K562 (cell line): ENCODE measurements at regions not wholly inside any gene's neighbourhood (a gene's known extent, or its start where the extent isn't known, plus 50 kb on each side); places are given as distances from the start of the nearest gene placed in this dataset.

Experiments
- ATAC-seq: fragments of 200-7000 bp; cut with Tn5 transposase; 3 replicates; pipeline ENCODE4 v1.9.1; 2020; ENCODE audit warnings: moderate library complexity
- BruUV-seq: library from RNA; stranded (reverse); fragments of 400-500 nt; replicated peaks from 2 replicates; lab custom pipeline; 2021; lab: Mats Ljungman, UMichigan
- CTCF ChIA-PET: fragments of 300-600 bp; formaldehyde crosslinking; extraction: SDS; loops from one replicate; lab custom pipeline; 2021; ENCODE audit warnings: low intra/inter-chr PET ratio; lab: Yijun Ruan, JAX
- POLR2A ChIA-PET: fragments of 300-600, 350-650 bp; sonication (Branson Sonifier 250); formaldehyde crosslinking; extraction: SDS; loops from one replicate; lab custom pipeline; 2021; ENCODE audit warnings: antibody characterized with exemption, inconsistent platforms; lab: Yijun Ruan, JAX
- DNase-seq, 4 experiments: peaks; one replicate each; pipeline versions ENCODE4 v3.0.0 to v3.0.0-alpha.2; 2011 to 2018; ENCODE audit warnings: low spot score in 3 of 4, mixed read lengths in 3 of 4; ENCODE audit errors: extremely low read depth in 1 of 4
- FAIRE-seq: peaks from 2 replicates; lab custom pipeline; 2011; peaks lifted over from hg19 to GRCh38; lab: Jason Lieb, UNC
- H2AFZ ChIP-seq: 2 replicates; pipeline ENCODE4 v1.6.0; 2011; ENCODE audit warnings: low read depth, low read length, control low read depth, inconsistent platforms
- H3K27ac ChIP-seq: fragments of 200-600 bp; 3 replicates; pipeline ENCODE4 v1.8.0; 2011; ENCODE audit warnings: low read depth, mild to moderate bottlenecking, control low read depth, inconsistent platforms, low read length, moderate library complexity, mixed read lengths; ENCODE audit errors: extremely low read depth
- H3K27me3 ChIP-seq, 2 experiments: fragments of 300-600 bp in 1 of 2; 2 replicates in 1 of 2; 3 replicates in 1 of 2; pipeline versions ENCODE4 v1.6.0 to v1.8.0; 2011; ENCODE audit warnings: inconsistent platforms in 2 of 2, low read length in 2 of 2, mild to moderate bottlenecking in 1 of 2, mixed read lengths in 1 of 2, moderate library complexity in 1 of 2; ENCODE audit not compliant: control insufficient read depth in 2 of 2, insufficient read depth in 2 of 2
- H3K36me3 ChIP-seq: fragments of 300-600 bp; 3 replicates; pipeline ENCODE4 v1.8.0; 2011; ENCODE audit warnings: mild to moderate bottlenecking, low read length, inconsistent platforms; ENCODE audit not compliant: control insufficient read depth, insufficient read depth
- H3K4me1 ChIP-seq, 2 experiments: fragments of 200-600 bp in 1 of 2; replicated peaks in 1 of 2; 2 replicates in 1 of 2; 3 replicates in 1 of 2; pipeline versions ENCODE4 v1.5.1 to v1.8.0; 2011; ENCODE audit warnings: inconsistent platforms in 2 of 2, low read length in 2 of 2, mild to moderate bottlenecking in 1 of 2, mixed read lengths in 1 of 2, moderate library complexity in 1 of 2; ENCODE audit not compliant: control insufficient read depth in 2 of 2, insufficient read depth in 2 of 2
- H3K4me2 ChIP-seq: 2 replicates; pipeline ENCODE4 v1.6.1; 2011; ENCODE audit warnings: low read length, control low read depth, inconsistent platforms, mixed read lengths; ENCODE audit not compliant: insufficient read depth
- H3K4me3 ChIP-seq: fragments of 200-600 bp; sonication (generic), shearing (Covaris generic); 2 replicates; pipeline ENCODE4 v1.5.1; 2016; ENCODE audit warnings: control low read depth, inconsistent platforms
- H3K79me2 ChIP-seq: fragments of 200-600 bp; 3 replicates; pipeline ENCODE4 v1.8.0; 2011; ENCODE audit warnings: low read length, inconsistent platforms; ENCODE audit not compliant: control insufficient read depth, insufficient read depth
- H3K9ac ChIP-seq, 2 experiments: 2 replicates each; pipeline versions ENCODE4 v1.6.0 to v1.6.1; 2011; ENCODE audit warnings: low read depth in 2 of 2, low read length in 2 of 2, control low read depth in 1 of 2, inconsistent platforms in 1 of 2, mild to moderate bottlenecking in 1 of 2, mixed read lengths in 1 of 2; ENCODE audit not compliant: insufficient read depth in 1 of 2
- H3K9me1 ChIP-seq: one replicate; pipeline ENCODE4 v1.6.0; 2011; ENCODE audit warnings: inconsistent platforms, mild to moderate bottlenecking, low read length, moderate library complexity; ENCODE audit not compliant: control insufficient read depth, insufficient read depth
- H3K9me3 ChIP-seq: replicated peaks from 2 replicates; pipeline ENCODE4 v1.5.1; 2011; ENCODE audit warnings: low read depth, low read length, inconsistent platforms; ENCODE audit not compliant: control insufficient read depth, insufficient read depth
- H4K20me1 ChIP-seq: replicated peaks from 2 replicates; pipeline ENCODE4 v1.6.1; 2011; ENCODE audit warnings: low read length, inconsistent platforms, mixed read lengths; ENCODE audit not compliant: control insufficient read depth, insufficient read depth
- COPS2 ChIP-seq: fragments of 450-650 bp; conservative IDR thresholded peaks from 2 replicates; pipeline ENCODE4 v1.6.1; 2016; ENCODE audit warnings: mild to moderate bottlenecking, moderate library complexity
- GTF2F1 ChIP-seq: IDR thresholded peaks from 2 replicates; pipeline ENCODE4 v1.6.1; 2011; ENCODE audit warnings: low read depth, low read length, improper control_type of control experiment
- HDAC2 ChIP-seq: fragments of 450-650 bp; IDR thresholded peaks from 2 replicates; pipeline ENCODE4 v1.6.1; 2016; ENCODE audit warnings: mild to moderate bottlenecking
- ILK ChIP-seq: fragments of 450-650 bp; IDR thresholded peaks from 2 replicates; pipeline ENCODE4 v1.6.1; 2016; ENCODE audit warnings: missing genetic modification characterization, low read depth, mild to moderate bottlenecking, missing compliant biosample characterization, moderate library complexity, borderline replicate concordance
- JUNB ChIP-seq: fragments of 450-650 bp; formaldehyde crosslinking; conservative IDR thresholded peaks from 2 replicates; pipeline ENCODE4 v1.4.0; 2020; ENCODE audit warnings: mild to moderate bottlenecking
- NCOA1 ChIP-seq: fragments of 450-650 bp; IDR thresholded peaks from 2 replicates; pipeline ENCODE4 v1.6.1; 2016; ENCODE audit warnings: low read depth
- RBFOX2 ChIP-seq: fragments of 200-400 bp; formaldehyde crosslinking; IDR thresholded peaks from 2 replicates; pipeline ENCODE4 v1.6.1; 2017; ENCODE audit warnings: low read depth, mild to moderate bottlenecking, low read length, moderate library complexity
- RFX1 ChIP-seq: fragments of 450-650 bp; IDR thresholded peaks from 2 replicates; pipeline ENCODE4 v1.6.1; 2016; ENCODE audit warnings: mild to moderate bottlenecking, moderate library complexity
- SRSF1 ChIP-seq: fragments of 200-400 bp; formaldehyde crosslinking; IDR thresholded peaks from 2 replicates; pipeline ENCODE4 v1.6.1; 2017; ENCODE audit warnings: mild to moderate bottlenecking, low read depth, low read length, moderate library complexity
- TEAD1 ChIP-seq, 2 experiments: fragments of 450-650 bp in 1 of 2; sonication (generic) in 1 of 2; formaldehyde crosslinking; IDR thresholded peaks; 2 replicates each; pipeline versions ENCODE4 v1.4.0 to v1.8.0; 2020 to 2022; ENCODE audit warnings: mild to moderate bottlenecking in 2 of 2, missing genetic modification reagents in 1 of 2
- ZNF197 ChIP-seq: fragments of 200-800 bp; sonication (Bioruptor generic); IDR thresholded peaks from 2 replicates; pipeline ENCODE4 v1.6.1; 2016; ENCODE audit warnings: low read depth, missing genetic modification characterization, missing compliant biosample characterization
- WGBS: fragments of 100-300 bp; shearing (Covaris generic); methylation state at CpG from one replicate; pipeline ENCODE4 v1.1.6; 2016; ENCODE audit warnings: low coverage, mixed read lengths; ENCODE audit not compliant: insufficient coverage; ENCODE audit errors: missing lambda C conversion rate; 5-methylcytosine and 5-hydroxymethylcytosine counted together
- in situ Hi-C: fragments of 300-500 bp; cut with MboI; formaldehyde crosslinking; loops from 4 replicates; pipeline ENCODE4 v1.15.0; 2018; ENCODE audit warnings: inconsistent platforms, mixed read lengths
- intact Hi-C: fragments of 100-400 bp; cut with micrococcal nuclease; formaldehyde crosslinking; loops from 2 replicates; pipeline ENCODE4 v1.14.2; 2022
- TF ChIP-seq, protein P1 (sequence below): sonication (generic); formaldehyde crosslinking; IDR thresholded peaks from 2 replicates; pipeline ENCODE4 v1.4.0; 2020; ENCODE audit warnings: mild to moderate bottlenecking, missing genetic modification reagents
- TF ChIP-seq, protein P2 (sequence below): fragments of 250-450 bp; sonication (Bioruptor Pico); IDR thresholded peaks from 2 replicates; pipeline ENCODE4 v1.5.1; 2021; ENCODE audit warnings: mild to moderate bottlenecking
- TF ChIP-seq, protein P3 (sequence below): IDR thresholded peaks from 2 replicates; pipeline ENCODE4 v1.6.1; 2011; ENCODE audit not compliant: insufficient read length; ENCODE audit errors: extremely low read depth
- TF ChIP-seq, protein P4 (sequence below): fragments of 250-450 bp; sonication (Bioruptor Pico); IDR thresholded peaks from 2 replicates; pipeline ENCODE4 v1.5.0; 2021; ENCODE audit warnings: mild to moderate bottlenecking, moderate library complexity

DNA sequence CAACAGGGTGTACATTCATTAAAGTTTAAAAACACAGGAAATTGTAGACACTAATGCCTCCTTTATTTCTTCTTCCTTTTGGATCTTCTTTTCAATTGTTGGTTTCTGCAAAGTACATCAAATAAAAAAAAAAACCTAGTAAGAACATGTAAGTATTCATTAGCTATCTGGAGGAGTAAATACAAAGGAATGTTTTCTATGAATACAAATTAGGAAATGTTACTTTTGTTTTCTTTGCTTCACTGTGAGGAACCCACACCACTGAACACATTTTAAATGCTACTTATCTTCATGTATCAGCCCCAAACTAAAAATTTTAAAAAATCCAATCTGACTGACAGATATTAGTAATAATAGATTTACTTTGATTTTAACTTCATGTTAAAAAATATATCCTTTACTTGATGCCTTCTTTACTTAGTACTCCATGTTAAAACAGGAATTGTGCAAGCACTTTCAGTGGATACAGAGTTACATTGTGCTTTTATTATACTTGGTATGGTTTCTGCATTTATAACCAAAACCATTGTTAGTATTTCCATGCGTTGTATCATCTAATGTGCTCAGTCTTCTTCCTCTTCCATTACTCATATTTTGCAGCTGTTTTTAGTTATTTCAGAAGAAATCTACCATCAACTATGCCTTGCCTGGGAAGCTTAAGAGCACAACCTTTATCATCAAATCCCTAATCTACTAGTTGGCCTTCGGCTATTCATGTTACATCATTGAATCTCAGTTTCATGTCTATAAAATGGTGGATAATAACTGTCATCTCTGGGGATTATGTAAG lies 236.9 kb upstream of the DPYD start:
- no TSS peak for BruUV-seq
- POLR2A ChIA-PET: no interaction called here
- Histone ChIP-seq H3K79me2 (no peaks in the 10 kb centered on the region), H3K9ac (no peak overlapping the region), H2AFZ (no peak overlapping the region), H3K27me3 (no peaks in the 10 kb centered on the region), H3K9me3 (no peaks in the 10 kb centered on the region), H3K4me3 (no peak overlapping the region), H3K27ac (no peak overlapping the region), H3K36me3 (no peaks in the 10 kb centered on the region), H3K4me2 (no peak overlapping the region), H3K9me1 (no peaks in the 10 kb centered on the region), H4K20me1 (no peaks in the 10 kb centered on the region), H3K4me1 (no peaks in the 10 kb centered on the region)
- DNase-seq (no peak), ATAC-seq (no peak), FAIRE-seq (no peak)
- WGBS: 0% methylated on average over 2 of the region's 2 CpGs
- intact Hi-C loops (no loop called here), in situ Hi-C loops (no loop called here)
- CTCF ChIA-PET: no interaction called here
- TF ChIP-seq COPS2 (no peak), GTF2F1 (no peak), ZNF197 (no peak), ILK (tag) (no peak), RBFOX2 (no peak), RFX1 (no peak), TEAD1 (CRISPR knock-in tag; IDR thresholded peaks at IDR 0.05) (no peak), HDAC2 (no peak), JUNB (CRISPR knock-in tag) (no peak), NCOA1 (no peak), SRSF1 (no peak)
- TF ChIP-seq, protein P1, sequence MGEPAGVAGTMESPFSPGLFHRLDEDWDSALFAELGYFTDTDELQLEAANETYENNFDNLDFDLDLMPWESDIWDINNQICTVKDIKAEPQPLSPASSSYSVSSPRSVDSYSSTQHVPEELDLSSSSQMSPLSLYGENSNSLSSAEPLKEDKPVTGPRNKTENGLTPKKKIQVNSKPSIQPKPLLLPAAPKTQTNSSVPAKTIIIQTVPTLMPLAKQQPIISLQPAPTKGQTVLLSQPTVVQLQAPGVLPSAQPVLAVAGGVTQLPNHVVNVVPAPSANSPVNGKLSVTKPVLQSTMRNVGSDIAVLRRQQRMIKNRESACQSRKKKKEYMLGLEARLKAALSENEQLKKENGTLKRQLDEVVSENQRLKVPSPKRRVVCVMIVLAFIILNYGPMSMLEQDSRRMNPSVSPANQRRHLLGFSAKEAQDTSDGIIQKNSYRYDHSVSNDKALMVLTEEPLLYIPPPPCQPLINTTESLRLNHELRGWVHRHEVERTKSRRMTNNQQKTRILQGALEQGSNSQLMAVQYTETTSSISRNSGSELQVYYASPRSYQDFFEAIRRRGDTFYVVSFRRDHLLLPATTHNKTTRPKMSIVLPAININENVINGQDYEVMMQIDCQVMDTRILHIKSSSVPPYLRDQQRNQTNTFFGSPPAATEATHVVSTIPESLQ (CRISPR knock-in tag): no peak
- TF ChIP-seq, protein P2, sequence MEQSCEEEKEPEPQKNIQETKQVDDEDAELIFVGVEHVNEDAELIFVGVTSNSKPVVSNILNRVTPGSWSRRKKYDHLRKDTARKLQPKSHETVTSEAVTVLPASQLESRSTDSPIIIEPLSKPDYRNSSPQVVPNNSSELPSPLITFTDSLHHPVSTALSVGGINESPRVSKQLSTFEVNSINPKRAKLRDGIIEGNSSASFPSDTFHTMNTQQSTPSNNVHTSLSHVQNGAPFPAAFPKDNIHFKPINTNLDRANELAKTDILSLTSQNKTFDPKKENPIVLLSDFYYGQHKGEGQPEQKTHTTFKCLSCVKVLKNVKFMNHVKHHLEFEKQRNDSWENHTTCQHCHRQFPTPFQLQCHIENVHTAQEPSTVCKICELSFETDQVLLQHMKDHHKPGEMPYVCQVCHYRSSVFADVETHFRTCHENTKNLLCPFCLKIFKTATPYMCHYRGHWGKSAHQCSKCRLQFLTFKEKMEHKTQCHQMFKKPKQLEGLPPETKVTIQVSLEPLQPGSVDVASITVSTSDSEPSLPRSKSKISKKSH (CRISPR knock-in tag): no peak
- TF ChIP-seq, protein P3, sequence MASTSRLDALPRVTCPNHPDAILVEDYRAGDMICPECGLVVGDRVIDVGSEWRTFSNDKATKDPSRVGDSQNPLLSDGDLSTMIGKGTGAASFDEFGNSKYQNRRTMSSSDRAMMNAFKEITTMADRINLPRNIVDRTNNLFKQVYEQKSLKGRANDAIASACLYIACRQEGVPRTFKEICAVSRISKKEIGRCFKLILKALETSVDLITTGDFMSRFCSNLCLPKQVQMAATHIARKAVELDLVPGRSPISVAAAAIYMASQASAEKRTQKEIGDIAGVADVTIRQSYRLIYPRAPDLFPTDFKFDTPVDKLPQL: no peak
- TF ChIP-seq, protein P4, sequence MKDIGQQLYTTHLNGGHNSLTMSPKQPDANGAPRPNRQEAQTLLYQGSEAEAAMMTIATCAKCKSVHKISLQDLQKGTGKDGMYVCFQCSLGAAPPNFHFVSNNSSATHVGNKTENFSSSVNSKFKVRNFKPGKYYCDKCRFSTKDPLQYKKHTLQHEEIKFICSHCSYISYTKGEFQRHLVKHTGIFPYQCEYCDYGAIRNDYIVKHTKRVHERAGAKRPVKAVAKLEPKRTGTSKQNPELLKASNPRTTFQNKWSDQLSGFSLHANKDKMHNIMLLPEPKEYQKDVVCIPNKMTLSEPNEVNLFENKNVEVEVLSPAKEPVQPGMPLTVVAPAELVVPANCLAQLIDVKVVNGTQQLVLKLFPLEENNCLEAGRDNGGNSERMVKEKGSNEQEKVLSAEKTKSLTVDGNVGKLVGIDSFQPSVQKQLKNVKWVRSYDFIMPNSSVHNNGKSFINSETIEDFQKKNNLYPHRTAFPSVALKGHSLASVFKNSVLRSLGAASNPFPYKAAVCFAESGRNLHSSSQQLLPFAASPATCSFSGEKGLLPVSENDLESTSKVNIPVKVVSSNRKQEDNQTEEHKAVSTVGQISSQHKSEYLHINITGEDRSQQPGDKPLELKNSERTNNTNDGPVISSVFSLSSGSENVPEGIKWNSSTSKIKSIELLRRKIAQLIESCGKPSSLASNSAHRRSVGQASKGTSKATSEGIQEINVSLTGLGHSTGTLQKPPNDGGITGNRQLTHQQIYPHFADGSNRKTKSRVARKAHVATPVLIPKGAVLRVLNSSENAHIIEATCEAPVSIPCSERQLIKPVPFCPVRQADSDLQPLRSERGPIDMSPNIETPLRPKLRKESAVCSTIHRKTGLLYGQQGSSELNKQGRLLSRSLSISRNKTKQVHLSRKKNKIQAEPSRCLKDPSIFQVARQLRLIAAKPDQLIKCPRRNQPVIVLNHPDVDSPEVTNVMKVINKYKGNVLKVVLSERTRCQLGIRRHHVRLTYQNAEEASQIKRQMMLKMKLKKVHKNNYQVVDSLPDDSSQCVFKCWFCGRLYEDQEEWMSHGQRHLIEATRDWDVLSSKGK (CRISPR knock-in tag): no peak
